NCI-H2227 (cell line): ENCODE measurements at regions not wholly inside any gene's neighbourhood (a gene's known extent, or its start where the extent isn't known, plus 50 kb on each side); places are given as distances from the start of the nearest gene placed in this dataset.
"Not testable (repeated sequence)": the region's sequence is repeated elsewhere in the genome, so short reads cannot be mapped to it uniquely, and the experiment has no call there.

Source experiments
- DNase-seq: peaks from one replicate; lab custom pipeline; 2025; ENCODE audit not compliant: unreplicated experiment; lab: John Stamatoyannopoulos, UW

DNA sequence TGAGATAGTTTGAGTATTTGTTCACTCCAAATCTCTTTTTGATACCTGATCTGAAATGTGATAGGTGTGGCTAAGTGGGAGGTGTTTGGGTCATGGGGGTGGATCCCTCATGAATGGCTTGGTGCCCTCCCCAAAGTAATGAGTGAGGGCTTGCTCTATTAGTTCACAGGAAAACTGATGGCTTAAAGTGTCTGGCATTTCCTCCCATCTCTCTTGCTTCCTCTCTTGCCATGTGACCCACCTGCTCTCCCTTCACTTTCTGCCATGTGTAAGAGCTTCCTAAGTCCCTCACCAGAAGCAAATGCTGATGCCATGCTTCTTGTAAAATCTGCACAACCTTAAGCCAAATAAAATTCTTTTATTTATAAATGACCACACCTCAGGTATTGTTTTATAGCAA is 61.1 kb downstream of the MAD2L1 start:
- no peak for DNase-seq

DNA sequence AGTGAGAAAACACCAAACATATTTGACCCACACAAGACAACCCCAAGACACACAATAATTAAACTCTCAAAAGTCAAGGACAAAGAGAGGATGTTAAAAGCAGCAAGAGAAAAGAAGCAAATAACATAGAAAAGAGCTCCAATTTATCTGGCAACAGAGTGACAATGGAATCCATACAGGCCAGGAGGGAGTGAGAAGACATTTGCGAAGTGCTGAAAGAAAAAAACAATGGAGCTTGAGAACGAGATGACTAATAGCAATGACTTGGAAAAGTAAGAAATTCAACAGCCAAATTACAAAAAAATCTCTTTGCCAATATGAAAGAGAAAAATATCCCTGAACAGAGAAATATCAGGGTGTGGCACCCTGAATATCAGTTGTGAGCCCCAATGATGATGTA is 61.6 kb downstream of the MAD2L1 start:
- no peak for DNase-seq

DNA sequence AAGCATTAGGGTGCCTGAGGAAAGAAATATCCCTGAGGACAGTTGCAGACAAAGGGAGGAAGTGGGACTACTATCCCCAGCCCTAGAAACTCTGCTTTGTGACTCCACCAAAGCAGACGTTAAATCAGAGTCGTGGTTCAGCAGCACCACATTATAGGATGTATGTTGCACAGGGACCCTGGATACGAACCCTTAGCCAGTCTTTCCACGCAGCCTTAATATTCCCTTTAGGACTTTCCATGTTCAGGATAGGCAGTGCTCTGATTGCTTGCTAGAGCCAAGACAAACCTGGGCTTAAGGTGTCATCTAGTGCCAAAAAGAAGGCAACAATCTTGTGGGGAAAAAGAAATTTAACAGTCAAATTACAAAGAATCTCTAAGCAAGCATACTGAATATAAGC is 62.6 kb downstream of the MAD2L1 start:
- DNase-seq = no peak

DNA sequence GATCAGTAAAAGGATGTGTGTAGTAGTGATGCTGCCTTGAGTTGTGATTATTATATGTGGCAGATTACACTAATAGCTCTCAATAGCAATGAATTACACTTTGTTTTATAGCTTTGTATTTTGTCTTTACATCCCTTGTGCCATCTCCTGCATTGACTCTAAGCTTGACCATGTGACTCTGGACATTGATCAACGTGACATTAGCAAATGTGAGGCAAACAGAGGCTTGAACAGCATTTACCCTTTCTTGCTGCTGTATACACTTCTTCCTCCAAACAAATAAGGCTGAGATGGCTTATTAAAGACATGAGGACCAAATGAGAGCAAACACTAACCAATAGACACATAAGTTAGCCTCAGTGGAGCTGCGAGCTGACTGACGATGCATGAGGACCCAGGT is 63.5 kb downstream of the MAD2L1 start:
- no peak for DNase-seq

DNA sequence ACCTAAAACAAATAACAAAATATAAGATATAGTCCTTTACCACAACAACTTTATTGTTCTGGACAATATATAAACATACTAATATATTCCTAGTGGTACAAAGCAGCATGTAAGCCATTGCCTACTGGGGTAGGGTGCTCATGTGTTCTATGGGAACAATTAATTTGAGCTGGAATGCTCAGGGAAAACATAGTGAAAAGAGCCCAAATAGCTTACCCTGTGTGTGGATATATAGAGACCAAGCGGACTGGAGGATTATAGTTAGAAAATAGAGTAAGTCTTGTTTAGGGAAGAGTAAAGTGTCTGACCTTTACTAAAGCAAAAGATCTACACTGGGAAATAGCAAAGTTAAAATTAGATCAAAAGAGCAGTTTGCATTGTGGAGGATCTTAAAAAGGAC is 64.8 kb downstream of the MAD2L1 start:
- no peak for DNase-seq

DNA sequence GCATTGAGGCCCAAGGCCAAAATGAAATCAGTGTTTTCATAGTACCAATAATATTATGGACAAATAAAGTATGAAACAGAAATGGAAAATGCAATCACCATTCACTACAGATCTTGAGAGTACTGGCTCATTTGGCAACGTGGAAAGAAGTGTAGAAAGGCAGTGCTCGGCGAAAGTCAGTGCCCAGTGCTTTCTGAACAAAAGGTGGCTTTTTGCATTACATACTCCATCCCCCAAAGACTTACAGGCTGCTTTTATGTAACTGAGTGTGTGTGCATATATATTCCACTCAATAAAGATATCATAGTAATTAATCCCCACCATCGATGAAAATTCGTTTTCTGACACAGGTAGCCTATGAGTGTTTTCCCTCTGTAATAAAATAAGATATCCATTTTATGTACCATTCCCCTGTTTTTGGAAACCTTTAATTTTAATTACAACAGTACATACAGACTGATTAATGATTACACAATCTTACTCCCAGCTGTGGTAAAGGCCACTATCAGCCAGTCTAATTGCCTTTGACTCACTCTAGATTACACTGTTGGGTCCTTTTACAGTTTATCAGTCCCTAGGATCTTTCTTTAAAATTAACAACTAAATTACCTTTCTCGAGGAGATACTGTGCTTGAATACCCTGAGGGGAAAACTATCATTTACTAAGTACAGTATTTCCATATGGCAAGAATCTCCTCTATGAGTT is 65.9 kb downstream of the MAD2L1 start:
- no peak for DNase-seq

DNA sequence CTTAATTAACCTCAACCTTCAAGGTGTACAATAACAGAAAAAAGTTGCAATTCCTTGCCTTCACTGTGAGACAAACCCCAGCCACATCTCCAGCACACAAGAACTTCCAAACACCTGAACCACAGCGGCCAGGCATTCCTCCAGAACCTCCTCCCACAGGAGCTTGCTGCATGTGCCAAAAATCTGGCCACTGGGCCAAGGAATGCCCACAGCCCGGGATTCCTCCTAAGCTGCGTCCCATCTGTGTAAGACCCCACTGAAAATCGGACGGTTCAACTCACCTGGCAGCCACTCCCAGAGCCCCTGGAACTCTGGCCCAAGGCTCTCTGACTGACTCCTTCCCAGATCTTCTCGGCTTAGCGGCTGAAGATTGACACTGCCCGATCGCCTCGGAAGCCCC is 70.6 kb downstream of the MAD2L1 start:
- DNase-seq = not testable (repeated sequence)

DNA sequence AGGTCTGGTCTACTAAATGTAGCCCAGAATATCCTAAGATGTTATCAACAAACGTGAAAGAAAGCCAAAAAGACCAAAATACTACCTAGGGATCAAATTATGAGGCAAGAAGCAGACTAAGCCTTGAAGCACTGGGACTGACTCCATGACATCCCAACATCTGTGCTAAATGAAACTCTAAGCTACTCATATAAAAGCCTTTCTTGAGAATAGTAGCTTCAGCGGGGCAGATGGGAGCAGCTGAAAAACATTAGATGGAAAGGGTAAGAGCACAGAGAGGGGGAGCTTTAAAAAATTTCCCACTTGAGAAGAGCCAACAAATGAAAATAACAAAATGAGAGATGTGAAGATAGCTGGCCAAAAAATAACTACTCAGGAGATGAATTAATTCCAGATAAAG is 81.7 kb downstream of the MAD2L1 start:
- no peak for DNase-seq

DNA sequence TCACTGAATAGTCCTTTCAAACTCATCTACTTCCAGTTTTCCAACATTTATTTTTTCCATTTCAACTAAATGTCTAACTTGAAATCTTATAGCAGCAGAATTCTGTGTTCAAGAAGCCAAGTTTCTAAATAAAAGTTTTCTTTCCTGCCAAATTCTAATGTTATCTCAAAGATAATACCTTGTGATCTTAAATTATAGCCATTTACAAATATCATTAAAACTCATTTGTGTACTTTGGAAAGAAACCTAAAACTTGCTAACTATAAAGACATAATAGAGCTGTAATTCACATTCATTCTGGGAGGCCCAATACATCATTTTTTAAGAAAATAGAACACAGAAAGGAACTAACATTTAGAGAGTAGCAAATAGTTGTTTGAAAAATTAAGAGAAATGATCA is 83.9 kb downstream of the MAD2L1 start:
- no peak for DNase-seq

DNA sequence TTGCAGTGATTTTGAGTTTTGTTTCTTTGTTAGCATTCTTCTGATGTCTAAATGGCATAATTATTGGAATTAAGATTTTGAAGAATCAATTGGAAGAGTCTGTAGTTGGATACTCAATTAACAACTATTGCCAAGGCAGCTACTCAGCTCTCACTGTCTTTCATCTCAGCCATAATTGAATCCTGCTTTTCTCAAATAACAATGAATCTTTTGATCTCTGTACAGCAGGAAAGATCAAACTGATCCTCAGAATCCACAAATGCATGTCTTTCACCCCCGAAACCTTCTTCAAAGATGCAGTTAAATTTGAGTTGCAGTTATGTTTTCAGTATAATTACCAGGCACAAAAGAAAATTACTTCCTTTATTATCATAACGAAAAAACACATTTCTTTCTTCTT is 86.2 kb downstream of the MAD2L1 start:
- DNase-seq = no peak

DNA sequence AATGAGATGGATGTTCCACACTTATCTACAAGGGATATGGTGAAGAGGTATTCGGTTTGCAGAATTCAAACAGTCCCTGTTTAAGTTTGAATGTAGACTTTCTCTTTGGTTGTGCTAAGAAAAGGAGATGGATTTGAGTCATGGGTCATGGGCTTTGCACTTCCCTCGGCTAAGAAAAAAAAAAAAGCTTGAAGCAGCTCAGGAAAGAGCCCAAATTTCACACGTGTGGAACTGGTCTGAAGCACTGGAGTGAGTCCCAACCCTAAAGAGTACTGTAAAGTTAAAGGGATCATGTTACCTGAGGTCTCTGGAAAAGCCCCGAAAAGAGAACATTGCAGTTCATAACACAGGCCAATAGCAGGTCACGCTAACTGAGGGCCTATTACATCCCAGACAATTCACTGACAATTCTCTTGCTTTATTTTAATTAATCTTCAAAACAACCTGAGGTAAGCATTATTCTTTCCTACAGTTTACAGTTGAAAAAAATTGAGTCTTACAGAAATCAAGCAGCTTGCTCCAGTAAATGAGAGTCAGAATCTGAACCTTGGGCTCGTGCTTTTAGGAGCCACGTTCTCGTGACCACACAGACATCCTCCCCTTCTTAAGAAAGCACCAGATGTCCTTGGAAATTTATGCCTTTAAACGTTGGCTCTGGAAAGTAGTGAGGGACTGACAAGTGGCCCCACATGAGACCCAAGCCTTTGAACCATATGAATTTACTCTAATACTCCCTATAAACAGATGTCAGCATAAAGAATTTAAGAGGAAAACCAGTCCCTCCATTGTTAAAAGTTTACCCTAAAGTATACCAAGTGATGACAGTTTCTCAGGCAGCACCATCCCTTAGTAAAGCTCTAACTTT is 89.3 kb downstream of the MAD2L1 start:
- DNase-seq = no peak

DNA sequence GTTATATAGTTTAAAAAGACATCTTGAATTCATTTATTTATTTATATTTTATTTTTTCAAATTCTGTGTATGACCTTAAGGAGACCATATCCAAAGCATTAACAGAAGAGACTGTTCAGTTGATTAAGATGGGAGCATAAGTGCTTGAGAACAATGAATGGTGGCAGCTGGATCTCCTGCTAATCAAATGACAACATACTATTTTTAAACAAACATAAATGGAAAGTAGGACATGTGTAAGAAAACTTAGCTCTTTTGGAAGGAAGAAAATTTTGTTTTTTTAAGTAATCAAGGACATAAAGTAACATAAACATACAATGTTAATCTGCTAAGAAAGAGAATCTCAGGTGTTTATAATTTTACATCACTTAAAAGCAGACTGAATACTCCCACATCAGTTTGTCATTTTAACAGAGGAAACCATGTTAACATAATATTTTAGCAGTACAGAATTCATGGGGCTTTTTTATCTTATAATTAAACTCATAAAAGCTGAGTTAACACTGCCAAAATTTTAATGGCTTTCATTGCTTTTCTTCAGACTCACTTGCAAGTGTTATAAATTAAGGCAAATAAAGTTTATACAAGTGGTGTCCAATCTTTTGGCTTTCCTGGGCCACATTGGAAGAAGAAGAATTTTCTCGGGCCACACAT is 95.1 kb downstream of the MAD2L1 start:
- no peak for DNase-seq

DNA sequence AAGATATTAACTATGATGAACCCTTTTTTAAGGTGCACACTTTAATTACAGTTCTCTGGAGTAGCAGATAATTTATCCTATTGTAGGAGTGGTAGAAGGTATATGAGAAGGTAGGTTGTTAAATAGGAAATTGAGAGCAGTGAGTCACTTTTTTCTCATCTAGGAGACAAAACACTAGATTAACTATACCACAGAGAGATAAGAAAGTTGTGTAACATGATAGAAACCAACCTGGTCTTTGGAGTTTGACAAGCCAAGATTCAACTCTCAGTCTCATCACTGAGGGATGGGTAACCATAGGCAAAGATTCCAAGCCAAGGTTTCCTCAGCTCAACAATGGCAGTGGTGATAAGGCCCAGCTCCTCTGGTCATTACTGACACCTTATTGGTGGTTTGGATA is 104.0 kb downstream of the MAD2L1 start:
- no peak for DNase-seq

DNA sequence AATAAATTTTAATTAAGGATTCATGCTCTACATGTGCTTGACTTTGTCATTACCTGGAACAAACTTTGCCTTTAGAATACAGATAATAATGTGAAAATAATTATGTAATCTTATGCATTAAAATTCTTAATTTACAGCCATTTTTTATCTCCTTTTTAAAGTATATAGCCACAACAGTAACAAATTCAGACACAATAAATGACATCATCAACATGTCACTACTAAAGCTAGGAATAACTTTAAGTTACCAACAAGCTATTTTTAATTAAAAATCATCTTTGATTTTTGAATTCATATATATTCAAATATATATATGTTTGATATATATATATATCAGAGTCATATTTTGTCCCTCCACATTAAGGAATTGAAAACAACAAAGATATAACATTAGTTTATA is 107.7 kb downstream of the MAD2L1 start:
- DNase-seq = no peak

DNA sequence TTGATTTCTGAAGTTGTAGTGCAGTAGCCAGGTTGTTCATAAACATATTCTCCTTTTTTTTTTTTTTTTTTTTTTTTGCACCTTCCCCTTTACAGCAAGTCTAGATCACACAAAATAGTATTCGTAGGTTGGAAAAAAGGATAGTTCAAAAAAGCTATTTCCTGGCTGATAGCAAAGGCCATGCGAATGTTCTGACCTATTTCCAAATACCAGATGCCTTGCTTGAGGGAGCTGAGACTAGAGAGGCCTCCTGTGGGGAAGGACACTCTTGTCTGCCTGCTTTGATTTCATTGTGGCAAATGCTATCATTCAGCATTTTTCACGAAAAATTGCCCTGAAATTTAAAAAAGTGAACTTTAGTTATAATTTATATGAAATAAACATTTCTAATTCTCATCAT is 111.4 kb downstream of the MAD2L1 start:
- DNase-seq = no peak

DNA sequence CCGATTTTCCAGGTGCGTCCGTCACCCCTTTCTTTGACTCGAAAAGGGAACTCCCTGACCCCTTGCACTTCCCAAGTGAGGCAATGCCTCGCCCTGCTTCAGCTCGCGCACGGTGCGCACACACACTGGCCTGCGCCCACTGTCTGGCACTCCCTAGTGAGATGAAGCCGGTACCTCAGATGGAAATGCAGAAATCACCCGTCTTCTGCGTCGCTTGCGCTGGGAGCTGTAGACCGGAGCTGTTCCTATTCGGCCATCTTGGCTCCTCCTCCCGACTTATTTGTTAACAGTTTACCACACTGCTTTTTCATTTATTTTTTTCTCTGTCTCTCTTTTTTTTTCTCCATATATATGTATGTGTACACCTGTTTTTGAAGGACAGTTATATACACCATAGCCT is 112.2 kb downstream of the MAD2L1 start:
- peak; percentile 5 for DNase-seq

DNA sequence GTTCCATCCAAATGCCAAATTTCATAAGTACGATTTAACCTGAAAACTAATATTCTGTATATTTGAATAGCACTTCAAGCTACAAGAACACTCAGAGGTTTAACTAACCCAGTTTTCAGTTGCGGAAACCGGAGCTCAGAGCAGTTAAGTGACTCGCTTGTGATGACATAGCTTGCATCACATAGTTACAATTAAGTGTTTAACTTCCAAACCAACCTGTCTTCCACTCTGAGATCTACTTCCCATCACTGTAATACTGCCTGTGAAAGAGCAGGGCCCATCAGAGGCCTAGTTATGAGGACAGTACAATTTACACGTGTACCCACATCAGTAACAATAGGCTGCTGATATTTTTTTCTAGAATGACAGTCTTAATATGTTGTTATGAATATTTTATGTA is 120.3 kb downstream of the MAD2L1 start:
- no peak for DNase-seq

DNA sequence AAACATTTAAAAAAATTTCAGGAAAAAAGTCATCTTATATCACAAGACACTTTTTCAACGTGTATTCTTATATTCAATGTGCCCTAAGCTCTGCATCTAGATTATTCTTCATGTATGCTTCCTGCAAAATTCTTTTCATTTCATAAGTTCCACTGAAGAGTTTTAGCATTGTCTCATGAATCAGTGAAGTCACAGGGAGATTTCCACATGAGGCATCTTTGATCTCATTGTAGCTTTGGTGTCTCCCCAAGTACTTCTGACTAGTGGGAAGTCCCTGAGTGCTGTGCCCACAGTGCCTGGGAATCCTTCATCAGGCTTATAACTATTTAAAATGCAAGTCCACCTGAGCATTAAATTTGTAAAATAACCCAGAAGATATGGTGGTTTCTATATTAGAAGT is 123.8 kb downstream of the MAD2L1 start:
- DNase-seq = no peak

DNA sequence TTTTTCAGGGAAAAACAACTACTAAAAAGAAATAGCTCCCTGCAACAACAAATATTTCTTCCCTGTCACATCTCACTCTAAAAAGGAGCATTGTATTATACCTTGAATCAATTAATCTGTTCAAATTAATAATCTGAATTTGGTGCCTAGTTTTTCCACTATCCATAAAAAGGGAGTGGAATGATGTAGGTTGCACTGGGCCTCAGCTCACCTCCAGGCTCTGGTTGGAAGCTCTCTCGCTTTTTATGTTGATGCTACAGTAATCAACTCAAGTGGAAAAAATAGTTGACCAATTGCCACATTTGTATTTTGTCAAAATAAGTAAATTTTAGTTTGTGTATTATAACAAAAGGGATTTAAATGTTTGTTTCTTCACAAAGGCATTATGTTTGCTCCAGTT is 126.1 kb downstream of the MAD2L1 start:
- no peak for DNase-seq

DNA sequence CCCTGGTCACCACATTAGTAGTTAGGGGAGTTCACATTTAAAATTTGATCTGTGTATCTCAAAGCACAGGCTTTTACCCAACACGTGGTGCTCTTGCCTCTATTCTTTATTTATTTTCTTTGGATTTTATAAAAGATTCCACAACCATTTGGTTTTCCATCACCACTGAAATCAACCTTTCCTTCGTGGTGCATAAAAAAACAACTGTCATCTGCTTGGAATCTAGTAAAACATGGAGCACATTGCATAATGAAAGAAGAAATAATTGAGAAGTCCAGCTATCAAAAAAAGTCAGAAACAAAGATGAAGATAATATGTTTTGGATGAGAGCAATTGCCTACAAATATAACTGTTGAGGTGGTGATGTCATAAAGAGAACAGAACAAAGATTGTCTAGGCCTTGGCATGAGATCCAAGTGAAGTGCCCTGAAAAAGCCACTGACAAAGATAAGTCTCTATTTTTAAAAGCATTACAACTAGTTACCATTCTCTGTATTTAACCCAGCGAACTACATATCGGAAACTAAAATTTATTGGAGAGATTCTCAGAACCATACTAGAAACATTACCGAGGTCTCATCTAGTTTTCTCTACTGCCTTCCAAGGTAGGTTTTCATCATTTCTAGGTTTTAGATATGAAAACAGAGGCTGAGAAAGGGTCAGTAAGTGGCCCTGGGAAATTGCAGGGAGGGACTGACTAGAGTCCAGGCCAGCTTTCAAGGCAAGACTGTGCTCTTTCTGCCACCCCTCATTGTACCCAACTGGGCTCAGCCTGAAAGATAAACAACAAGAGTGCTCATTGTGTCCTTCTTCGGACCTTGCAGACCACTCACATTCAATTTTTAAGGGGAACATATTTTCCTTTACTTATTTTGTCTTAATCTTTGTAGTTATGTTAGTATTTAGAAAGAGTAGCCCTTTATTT is 127.3 kb downstream of the MAD2L1 start:
- DNase-seq = no peak

DNA sequence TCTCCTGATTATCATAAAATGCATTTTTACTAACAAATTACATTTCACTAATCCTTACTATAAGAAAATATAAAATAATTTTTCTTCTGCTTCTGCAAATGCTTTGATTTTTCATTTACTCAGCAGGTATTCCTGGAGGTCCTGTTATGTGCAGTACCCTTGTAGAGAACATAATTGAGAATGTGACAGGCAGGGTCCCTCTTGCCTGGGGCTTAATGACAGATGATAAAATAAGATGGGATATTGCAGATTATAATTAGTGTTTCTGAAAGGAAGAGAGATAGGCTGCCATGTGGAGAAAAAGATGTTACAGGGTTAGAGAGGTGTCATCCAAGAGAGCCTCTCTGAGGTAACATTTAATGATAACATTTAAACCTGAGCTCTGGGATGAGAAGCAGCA is 128.9 kb downstream of the MAD2L1 start:
- no peak for DNase-seq
